Stimulated activated CD4-positive, alpha-beta T cell treated with anti-CD3 and anti-CD28 coated beads, Interleukin-15, amount 100 ng/mL, for 1 hour (primary cell): ENCODE measurements at regions not wholly inside any gene's neighbourhood (a gene's known extent, or its start where the extent isn't known, plus 50 kb on each side); places are given as distances from the start of the nearest gene placed in this dataset.

Experiments used
- DNase-seq, 2 donors: peaks; one replicate each; pipeline ENCODE4 v3.0.0-alpha.2; 2020; ENCODE audit warnings: low read depth in 1 of 2, low spot score in 1 of 2

DNA sequence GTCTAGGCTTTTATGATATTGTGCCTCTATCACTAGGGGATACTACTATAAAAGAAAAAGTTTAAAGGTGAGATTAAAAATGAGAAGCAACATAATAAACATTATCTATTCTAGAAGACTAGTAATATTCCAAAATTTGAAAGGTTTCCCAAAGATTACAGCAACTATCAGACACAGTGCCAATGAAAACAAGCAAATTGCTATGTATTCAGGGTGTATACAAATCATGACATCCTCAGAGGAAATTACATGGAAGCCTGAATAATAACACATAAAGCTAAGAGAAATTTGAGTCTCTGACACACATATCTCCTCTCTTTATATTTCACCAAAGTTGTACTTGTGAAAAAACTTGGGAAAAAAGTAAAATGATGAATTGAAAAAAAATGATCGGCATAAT, 327.0 kb downstream of the SEC23A start:
- no peak for DNase-seq

GRCh38 chr14:38774162-38774561, 328.9 kb downstream of the SEC23A start:
- no peak for DNase-seq

GRCh38 chr14:38770251-38770650, 332.8 kb downstream of the SEC23A start:
- no peak for DNase-seq

DNA sequence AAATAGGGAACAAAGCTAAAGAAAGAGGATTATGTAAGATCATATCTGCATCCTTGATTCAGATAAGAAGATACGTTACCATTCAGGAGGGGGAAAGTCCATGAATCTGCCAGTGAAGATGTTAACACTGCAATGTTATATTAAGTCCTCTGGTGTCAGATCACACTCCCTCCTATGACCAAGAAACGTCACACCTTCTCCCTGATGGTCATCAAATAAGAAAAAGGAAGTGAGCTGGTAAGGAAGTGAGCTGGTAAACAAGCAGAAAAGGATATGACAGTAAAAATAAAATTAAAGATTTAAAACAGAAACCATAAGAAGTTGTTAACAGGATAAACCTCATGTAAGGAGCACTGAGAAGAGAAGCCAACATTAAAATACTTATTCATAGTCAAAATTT, 340.2 kb downstream of the SEC23A start:
- no peak for DNase-seq

DNA sequence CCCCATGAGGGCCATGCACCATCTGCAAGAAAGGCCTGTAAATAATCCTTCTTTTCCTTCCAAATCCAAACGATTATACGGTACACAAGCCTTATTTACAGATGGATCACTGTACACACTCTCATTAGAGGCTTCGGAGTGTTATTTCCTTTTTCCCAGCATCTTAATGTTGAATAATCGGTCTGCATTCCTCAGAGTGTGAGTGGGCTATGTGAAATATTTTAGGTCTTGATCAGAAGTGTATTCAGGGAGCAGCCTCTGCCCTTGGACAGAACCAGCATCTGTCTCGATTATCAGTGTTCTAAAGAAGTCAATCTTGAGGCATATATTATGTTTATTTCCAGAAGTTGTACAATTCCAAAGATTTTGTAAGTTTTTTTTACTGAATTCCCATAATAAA, 340.6 kb downstream of the SEC23A start:
- no peak for DNase-seq

DNA sequence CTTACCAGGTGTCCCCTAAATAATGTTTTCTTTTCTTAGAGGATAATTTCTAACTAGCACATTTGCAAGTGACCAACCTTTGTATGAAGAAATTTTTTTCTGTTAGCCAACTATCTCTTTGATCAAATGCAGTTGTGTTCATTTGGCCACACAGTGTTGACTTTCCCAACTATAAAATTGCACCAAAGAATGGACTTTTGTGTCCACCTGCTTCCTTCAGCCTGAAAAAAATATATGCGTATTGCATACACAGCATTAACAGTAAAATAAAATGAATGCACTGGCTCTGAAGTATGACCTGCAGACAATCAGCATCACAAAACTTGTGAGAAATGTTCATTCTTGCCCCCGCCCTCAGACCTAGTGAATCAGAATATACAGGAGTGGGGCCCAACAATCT, 342.0 kb downstream of the SEC23A start:
- no peak for DNase-seq

- DNase-seq, result no peak
Measured at GRCh38 chr14:38758661-38759060, 344.4 kb downstream of the SEC23A start.

GRCh38 chr14:38755036-38755435, 348.0 kb downstream of the SEC23A start:
- DNase-seq, result no peak

- DNase-seq, result no peak
Measured at GRCh38 chr14:38752750-38753149, 350.3 kb downstream of the SEC23A start.

DNA sequence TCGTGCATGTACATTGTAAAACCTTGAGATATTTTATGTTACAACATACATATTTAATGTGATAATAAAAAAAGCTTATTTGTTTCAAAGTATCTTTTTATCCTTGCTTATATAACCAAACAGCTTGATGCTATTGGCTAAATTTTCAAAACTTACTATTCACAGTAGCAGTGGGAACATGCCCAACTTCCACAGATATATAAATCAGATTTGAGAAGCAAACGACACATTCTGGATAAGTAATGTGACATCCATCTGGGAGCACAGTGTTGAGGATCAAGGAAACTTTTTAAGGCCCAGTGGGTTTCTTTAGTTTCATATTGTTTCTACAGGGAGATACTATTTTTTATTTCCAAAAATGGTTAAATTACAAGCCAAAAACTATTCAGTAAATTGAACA, 350.7 kb downstream of the SEC23A start:
- no peak for DNase-seq

DNA sequence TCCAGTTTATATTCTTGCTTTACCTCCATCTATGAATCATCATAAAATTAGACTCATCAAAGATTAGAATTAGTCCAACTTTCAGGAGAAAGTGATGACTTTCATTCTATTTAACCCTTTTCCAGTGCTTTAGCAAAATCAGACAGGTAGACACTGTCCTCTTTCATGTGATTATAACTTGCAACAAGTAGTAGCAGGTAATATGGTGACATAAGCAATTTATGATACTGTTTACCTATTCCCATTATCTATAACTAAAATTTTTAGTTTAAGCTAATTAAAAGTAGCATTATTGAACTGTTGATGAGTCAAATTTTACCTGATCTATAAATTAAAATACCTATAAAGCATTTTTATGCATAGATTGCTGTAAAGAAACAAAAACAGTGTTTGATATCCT, 351.6 kb downstream of the SEC23A start:
- no peak for DNase-seq

DNA sequence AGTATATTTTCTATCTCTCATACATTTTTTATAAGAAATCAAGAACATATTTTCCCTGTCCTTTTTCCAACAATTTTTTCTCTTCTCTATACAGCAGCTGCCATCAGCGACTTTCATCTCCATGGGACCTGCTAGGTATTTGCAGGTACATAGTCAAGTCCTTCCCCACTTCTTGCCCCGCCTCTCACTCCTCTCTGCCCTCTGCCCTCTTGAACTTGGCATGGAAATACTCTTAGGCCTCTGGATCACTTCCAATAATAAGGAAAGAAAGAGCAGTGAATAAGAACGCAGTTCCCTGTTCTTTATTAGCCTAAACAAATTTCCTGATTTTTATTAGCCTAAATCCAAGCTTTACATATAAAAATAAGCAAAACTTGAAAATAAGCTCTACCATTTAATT, 353.1 kb downstream of the SEC23A start:
- no peak for DNase-seq

GRCh38 chr14:38745861-38746260, 357.2 kb downstream of the SEC23A start:
- no peak for DNase-seq

DNA sequence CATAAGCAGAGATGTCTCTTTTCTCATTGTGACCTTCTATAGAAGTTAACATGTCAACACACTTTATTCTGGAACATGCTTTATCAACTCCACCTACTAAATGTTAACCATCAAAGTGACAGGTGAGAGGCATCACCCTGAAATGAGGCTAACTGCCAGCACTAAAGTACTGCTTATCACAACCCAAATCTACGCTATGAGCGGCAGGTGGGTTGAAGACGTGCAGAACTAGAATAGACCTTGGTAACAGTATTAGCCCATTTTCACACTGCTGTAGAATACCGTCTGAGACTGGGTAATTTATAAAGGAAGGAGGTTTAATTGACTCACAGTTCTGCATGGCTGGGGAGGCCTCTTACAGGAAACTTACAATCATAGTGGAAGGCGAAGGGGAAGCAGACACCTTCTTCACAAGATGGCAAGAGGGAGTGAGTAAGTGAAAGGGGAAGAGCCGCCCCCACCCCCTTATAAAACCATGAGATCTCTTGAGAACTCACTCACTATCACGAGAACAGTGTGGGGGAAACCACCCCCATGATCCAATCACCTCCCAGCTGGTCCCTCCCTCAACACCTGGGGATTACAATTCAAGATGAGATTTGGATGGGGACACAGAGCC, 359.0 kb downstream of the SEC23A start:
- DNase-seq, result no peak

DNA sequence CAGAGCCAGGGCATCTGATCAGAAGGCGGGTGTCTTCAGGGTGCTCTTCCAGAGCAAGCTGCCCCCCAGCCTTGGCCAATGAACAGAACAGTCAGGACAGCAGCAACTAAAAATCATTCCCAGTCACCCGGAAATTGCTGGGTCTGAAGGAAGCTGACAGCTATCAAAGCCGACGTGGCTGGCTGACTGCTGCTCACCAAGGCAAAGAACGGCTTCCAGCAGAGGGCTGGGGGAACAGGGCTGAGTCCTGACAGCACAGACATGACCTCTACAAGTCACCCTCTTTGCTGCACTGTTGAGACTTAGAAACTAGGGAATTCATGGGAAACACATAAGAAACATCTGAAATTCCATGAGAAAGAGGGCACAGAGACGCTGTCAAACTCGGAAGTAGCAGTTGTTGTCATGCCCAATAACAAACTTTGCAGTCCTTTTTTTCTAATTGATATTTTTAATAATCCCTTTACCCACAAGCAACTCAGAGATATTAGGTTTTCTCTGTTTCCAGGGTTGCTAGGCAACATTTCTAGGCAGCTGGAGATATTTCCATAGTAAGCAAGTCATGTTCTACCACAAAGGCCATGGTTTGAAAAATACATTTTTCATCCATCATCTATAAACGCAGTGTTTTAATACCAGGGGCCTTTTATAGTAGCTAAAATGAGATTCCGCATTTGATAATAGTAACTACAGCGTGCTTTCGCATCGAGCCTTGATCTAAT, 365.2 kb downstream of the SEC23A start:
- DNase-seq, result no peak

GRCh38 chr14:38735005-38735404, 368.0 kb downstream of the SEC23A start:
- no peak for DNase-seq

- no peak for DNase-seq
Measured at GRCh38 chr14:38731962-38732361, 371.1 kb downstream of the SEC23A start.

- DNase-seq, result no peak
Measured at GRCh38 chr14:38730420-38730819, 372.6 kb downstream of the SEC23A start.

GRCh38 chr14:38727731-38728130, 375.3 kb downstream of the SEC23A start:
- DNase-seq, result no peak

GRCh38 chr14:38724621-38725020, 378.4 kb downstream of the SEC23A start:
- DNase-seq, result no peak

DNA sequence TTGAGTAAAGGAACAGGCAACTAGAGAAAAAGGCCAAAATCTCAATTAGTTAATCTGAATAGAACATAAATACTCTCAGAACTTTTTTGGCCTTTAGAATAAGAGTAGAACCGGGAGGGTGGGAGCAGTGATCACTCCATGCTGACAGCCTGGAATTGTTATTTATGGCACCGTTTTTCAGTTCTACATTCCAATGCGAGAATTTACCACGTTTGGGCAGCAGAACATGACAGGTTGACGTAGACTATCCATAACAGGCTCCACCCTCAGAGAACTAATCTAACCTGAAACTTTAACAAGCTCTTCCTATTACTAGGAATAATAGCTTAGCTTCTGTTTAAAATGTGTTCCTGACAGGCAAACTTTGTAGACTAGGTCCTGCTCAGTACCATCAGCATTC, 379.1 kb downstream of the SEC23A start:
- DNase-seq, result no peak

- no peak for DNase-seq
Measured at GRCh38 chr14:38723277-38723676, 379.8 kb downstream of the SEC23A start.

DNA sequence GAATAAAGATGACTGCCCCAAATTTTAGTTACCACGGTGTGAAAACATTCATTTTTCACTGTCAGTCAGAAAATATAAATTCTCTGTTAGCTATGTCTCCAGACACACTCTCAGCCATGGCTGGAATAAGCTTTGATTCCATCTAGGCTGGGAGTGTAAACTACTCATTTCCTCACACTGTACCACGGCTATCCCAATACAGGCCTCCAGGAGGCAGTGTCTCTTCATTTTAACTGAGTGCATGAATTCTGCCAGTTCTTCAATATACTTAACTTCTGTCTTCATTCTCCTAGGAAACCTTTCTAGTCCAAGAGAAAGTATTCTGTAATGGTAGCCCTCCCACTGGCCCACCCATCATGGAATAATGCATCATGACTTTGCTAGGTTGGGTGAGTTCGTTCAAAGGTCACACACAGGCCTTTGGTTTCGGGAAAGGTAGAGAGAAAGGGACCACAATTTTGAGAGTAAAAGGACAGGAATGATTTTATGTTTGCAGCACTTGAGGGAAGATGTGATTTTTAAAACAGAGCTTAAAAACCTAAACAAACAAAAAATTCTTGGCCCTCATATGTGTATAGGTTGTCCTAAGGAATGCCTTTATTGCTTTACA, 381.1 kb downstream of the SEC23A start:
- no peak for DNase-seq
